CD4-positive, alpha-beta T cell treated with Interleukin-17A for 4 hours (primary cell): ENCODE measurements at regions not wholly inside any gene's neighbourhood (a gene's known extent, or its start where the extent isn't known, plus 50 kb on each side); places are given as distances from the start of the nearest gene placed in this dataset.
A peak's percentile ranks its signal among the peaks of the same experiment; 100 is the strongest.

Source experiments
- DNase-seq: peaks from one replicate; pipeline ENCODE4 v3.0.0-alpha.2; 2020; ENCODE audit warnings: mixed read lengths

DNA sequence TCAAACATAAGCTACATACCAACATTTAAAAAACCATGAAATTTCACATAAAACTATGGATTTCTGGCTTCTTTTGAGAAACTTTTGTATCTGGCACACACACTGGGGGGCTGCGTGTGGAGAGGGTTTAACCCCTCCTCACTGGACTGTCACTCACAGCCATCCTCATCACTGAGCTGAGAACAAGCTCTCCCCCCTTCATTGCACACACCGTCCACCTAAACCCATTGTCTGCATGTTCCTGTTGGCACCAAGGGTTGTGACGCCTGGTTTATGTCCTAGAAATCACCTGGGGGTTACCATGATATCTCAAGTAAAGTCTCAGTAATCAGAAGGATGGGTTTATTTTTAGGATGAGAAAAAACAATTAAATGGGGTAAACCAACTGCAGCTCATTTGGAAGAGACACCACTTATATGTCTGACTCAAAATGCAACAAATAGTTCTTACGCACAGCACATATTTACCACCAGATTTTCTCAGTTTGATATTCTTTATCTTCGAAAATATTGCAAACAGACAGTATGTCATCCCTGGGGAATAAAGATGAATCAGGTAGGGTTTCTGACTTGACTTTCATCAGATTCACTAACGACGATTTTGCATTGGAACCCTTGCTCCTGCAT is 218.5 kb upstream of the KLF6 start:
- no peak for DNase-seq

DNA sequence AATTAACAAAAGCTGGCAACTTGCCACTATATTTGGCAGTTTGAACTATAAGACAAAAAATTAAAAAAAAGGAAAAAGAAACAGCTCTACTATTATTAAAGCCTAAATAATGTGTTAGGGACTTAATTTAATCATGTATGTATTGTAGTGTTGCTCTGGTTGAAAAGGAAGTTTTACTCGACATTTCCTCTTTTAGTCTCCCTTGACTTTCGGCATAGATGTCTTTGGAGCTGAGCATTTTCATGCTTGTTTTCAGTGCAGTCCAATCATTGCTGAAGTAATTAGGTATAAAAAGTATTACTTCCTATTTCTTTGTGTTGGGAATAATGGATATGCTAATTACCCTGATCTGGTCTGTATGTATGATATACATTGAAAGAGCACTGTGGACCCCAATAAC is 216.8 kb upstream of the KLF6 start:
- DNase-seq: no peak

DNA sequence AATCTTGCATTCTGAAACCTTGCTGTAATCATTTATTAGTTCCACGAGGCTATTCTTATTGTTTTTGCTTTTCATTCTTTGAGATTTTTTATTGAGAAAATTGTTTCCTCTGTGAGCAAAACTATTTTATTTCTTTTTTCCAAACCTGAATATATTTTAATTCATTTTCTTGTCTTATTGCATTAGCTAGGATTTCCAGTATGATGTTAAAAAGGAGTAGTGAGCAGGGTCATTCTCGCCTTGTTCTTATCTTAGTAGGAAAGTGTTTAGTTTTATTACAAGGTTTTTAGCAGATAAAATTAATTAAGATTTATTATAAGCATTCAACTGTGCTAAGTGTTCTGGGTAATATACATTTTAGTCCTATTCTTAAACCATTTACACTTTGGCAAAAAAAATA is 214.6 kb upstream of the KLF6 start:
- no peak for DNase-seq

DNA sequence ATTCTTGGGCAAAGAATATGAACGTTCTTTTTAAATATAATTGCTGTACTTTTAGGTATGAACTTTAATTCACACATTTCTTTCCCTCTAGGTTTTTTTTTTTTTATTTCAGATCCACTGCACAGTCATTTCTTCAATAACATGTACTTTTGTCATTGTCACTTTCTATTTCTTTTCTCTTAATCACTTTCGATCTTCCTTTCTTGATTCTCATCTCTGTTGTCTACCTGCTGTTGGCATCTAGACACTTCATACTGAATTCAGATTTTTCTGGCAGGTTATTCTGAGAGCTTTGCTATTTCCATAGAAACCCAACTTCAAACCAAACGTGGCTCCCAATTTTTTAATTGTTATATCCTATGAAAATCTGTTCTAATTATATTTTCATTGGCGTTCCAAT is 211.7 kb upstream of the KLF6 start:
- no peak for DNase-seq

DNA sequence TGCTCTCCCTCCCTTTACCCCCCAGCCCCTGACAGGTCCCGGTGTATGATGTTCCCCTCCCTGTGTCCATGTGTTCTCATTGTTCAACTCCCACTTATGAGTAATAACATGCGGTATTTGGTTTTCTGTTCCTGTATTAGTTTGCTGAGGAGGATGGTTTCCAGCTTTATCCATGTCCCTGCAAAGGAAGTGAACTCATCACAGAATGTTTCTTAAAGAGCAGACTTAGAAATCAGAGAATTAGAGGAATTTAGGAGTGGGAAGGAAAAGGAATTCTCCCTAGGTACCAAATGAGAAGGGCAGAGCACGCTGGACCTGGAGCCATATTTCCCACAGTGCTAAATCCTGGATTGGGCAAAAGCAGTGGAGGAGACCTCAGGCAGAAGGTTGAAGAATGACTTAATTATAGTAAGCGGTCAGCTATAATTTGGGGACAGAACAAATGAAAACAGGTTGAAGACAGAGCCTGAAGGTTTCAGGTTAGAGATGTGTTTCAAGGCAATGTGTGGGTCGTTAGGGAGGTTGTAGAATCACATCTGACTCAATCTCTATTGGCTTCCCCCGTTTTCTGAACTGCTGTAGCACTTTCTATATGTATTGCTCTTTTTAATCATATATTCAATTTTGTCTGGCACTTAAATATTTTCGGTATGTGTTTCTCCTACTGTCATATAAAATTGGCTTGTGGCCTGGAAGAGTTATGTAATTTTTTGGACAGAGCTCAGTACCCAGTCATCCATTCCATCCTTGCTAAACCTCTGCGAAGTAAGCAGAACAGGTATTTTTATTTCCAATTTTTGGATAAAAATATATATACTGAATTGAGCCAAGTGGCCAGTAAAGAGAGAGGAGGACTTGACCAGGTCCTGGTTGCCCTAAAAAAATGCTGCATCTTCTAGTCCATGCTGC is 210.5 kb upstream of the KLF6 start:
- no peak for DNase-seq

DNA sequence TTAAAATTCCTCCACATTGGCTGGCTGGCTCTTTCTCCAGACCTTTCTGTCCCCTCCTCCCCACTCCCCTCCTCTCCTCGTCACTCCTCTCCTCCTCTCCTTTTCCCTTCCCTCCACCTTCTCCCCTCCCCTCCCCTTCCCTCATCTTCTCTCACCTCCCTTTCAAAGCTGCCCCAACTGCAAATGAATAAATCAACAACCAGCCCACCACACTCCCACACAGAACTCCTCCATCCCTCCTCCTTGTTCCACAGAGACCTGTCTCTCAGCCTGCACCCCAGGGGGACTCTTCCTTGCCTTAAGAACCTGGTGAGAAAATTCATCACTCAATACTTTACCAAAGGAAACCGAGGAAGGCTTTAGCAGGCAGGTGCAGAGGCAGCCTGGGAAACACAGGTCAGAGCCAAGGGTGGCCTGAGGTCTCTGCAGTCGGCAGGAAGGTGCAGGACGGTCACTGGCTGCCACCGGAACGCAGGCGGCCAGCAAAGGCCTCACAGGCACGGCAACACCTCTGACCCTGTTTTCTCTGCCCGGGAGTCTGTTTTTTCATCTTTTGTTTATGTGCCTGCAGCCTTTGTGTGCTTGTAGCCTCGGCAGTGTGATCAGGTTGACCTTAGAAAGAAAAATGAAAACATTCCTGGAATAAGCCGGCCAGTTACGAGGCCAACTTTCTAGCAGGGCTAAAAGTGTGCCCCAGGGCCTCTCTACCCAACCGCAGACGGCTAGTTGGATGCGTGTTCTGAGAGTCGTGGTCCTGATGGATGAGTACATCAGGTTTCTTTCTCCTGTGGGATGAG is 207.6 kb upstream of the KLF6 start:
- no peak for DNase-seq

DNA sequence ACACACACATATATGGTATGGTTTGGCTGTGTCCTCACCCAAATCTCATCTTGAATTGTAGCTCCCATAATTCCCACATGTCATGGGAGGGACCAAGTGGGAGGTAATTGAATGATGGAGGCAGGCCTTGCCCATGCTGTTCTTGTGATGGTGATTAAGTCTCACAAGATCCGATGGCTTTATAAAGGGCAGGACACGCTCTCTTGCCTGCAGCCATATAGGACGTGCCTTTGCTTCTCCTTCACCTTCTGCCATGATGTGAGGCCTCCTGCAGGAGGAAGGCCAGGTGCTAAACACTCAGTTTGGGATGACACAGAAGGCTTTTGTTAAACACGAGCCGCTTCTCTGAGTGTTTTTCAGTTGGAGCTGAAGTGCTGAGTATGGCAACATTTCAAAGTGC is 205.3 kb upstream of the KLF6 start:
- DNase-seq: no peak

DNA sequence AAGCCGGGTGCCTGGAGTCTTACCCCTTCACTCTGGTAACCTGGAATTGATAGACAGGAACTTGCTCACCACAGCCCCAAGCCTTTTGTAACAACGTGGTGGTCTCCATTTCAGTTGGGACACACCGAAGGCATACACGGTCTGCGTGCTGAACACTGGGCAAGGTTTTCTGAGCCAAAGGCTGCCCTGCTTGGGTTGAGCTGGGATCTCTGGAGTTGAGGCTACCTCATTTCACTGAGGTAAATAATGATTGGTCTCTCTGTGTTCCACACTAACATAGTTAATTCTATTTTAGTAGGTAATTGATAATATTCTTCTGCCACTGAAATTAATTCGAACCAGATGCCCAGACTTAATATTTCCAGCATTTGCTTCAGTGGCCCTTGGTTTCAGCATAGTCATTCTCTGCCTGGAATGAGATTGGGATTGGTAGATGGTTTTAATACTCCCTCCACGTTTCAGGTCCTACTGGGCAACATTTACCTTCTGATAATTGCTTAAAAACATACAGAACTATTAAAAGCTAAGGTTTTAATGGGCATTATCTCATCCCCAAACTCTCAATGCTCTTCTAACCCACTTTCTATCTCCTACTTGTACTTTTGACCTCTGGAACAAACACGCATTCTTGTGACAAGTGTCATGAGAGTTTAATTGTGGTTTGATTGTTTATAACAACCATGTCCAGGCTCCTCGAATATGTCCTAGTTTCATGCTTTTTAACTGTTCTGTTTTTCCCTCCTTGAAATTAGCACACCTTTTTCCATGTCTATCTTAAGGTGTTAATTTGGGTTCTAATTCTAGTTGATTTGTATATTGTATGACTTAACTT is 202.3 kb upstream of the KLF6 start:
- no peak for DNase-seq

DNA sequence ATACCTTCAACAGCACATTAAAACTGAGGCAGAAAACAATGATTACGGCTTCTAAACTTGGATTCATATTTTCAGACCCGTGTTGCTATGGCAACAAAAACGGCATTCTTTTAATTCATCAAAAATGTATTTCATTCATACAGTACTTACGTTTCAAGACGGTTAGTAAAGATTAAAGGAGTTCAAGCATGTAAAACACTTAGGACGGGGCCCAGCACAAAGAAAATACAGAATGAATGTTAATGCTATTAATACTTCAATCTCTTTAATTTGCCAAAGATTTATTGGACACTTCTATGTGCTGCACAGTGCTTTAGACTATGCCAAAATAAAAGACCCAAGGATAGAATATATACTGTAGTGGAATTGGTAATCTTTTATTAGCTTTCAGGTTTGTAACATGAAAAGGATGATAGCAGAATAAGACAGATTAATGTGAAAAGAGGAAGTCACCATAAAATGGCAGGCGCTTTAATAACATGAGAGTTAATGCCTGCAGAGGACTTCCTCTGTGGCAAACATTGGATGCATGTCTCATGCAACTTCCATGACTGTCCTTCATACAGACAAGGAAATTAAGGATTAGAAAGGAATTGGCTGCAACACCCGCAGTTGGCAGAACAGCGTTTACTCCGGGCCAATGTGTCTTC is 201.6 kb upstream of the KLF6 start:
- DNase-seq: no peak

DNA sequence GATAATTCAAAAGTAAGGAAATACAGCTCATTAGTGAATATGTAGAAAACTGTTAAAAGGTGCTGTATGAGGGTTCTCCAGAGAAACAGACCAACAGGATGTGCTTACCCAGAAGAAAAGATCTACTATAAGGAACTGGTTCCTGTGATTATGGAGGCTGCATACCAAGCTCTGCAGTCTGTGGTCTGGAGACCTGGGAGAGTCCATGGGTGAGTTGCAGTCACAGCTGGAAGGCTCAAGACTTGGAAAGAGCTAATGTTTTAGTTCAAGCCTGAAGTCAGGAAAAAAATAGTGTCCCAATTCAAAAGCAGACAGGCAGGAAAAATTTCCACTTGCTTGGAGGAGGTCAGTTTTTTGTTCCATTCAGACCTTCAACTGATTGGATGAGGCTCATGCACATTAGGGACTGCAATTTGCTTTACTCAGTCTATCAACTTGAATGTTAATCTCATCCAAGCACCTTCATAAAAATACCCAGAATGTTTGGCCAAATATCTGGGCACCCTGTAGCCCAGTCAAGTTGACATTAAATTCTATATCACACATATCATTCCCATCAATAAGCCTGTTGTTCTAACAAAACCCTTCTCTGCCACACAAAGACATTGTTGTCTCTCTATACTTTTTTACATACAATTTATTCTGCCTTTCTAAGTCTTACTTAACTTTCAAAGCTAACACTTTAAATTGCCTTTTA is 197.9 kb upstream of the KLF6 start:
- DNase-seq: no peak

DNA sequence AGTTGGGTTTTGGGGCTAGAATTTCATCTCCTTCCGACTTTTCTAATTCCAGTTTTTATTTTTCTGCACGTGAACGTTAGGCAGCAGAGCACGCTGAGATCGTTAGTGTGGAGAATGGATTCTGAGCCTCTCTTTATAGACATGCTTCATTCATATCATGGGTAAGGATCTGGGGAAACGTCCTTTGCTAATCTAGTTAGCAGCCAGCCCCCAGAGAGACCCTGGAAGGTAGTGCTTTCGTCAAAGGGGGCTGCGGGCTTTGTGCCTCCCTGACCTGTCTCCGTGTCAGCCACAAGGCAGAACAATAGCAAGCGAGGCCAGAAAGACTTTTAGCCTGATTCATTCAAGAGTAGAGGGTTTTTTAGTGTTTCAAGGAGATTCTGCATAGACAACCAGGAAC is 196.3 kb upstream of the KLF6 start:
- no peak for DNase-seq

DNA sequence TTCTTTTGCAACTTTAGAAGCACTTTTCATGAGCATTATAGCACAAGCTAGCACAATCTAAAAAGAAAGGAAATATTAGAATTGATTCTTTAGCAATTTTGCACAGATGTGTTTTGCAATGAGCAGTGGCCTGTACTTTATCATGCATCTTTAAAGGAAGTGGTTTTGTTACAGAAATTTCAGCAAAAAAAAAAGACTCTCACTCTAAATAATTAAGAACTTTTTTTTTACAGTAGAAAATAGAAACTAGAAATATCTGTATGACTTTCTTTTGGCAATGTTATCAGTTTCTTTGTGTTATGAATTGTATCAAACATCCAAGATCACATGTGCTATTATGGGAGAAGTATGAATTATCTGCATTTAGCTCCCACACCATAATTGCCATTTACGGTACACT is 195.7 kb upstream of the KLF6 start:
- no peak for DNase-seq

DNA sequence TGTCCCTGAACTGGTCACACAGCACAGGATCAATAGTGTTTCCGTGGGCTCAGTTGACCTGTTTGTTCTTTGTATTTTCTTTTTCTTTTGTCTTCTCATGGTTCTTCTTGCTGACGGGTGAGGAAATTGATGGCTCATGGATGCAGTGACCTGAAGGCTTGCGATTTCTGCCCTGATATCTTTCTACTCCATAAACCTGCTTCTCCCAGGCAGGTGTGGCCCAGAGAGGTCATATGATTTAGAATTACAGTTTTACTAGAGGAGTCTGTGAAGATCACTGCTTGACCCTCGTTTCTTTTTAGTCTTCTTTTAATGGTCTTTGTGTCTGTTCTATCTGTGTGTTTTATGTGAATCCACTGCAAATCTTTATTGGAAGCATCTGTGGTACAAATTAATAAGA is 195.1 kb upstream of the KLF6 start:
- DNase-seq: no peak

DNA sequence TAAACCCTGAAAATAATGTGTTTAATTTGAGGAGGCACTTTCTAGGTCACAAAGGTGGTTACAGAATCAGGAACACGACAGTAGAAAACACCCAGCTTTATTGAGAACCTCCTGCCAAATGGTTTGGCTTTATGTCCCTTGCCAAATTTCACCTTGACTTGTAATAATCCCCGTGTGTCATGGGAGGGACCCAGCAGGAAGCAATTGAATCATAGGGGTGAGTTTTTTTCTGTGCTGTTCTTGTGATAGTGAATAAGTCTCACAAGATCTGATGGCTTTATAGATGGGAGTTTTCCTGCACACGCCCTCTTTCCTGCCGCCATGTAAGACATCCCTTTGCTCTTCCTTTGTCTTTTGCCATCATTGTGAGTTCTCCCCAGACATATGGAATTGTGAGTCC is 193.8 kb upstream of the KLF6 start:
- peak; percentile 37 for DNase-seq

DNA sequence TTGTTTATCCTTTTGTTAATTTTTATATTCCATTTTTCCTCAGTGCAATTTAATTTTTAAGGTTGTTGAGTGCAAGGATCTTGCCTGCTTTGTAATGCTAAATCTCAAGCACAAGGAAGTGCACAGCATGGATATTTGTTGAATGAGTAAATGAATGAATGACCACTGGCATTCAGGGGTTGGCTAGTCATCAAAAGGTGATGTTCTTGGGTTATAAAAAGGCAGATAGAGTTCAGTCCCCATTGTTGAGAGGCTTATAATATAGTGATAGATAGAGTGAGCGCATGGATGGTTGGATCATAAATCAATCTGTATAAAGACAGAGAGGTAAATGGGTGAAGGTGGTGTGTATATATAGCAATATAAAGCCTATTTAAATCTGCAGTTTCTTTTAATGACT is 193.2 kb upstream of the KLF6 start:
- DNase-seq: no peak

DNA sequence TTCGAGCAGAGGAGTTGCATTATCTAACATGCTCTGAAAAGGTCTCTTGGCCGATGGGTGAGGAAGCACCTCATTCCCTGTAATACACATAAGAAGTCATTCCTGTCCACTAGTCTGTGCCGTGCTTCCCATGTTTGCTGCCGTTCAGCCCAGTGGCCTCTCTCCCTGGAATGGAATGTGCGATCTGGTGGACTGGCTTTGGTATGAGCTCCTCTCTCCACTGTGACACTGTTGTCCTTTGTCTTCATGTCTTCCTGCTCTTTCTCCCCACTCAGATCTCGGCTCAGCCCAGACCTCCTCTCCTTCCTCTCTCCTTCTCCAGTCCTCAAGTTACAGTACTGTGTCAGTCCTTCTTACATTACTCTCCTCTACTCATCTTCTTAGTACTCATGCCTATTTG is 192.8 kb upstream of the KLF6 start:
- no peak for DNase-seq

DNA sequence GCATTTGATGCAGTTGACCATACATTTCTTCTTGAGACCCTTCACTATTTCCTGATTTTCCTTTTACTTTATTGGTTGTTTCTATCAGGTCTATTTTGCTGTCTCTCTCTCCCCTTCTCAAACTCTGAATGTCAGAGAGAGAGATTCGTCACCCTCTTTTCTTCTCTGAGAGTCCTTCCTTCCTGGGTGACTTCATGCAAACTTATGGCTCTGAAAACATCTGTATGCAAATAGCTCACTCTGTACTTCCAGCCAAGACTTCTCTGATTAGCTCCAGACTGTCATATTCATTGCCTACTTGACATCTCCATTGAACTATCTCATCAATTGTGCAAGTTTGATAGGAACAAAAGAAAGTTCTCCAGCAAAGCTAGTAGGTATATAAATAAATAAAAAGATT is 191.7 kb upstream of the KLF6 start:
- no peak for DNase-seq

DNA sequence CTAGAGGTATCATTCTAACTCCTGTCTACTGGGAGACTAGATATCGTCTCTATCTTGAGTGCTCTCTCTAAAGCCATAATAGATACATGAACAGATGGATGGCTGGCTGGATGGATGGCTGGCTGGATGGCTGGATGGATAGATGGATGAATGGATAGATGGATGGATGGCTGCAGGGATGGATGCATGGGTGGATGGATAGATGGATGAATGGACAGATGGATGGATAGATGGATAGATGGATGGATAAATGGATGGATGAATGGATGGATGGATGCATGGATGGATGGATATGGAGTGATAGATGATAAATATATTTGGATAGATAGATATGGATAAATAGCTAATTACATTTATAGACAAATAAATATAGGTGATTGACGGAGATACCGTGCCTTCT is 191.2 kb upstream of the KLF6 start:
- DNase-seq: no peak

DNA sequence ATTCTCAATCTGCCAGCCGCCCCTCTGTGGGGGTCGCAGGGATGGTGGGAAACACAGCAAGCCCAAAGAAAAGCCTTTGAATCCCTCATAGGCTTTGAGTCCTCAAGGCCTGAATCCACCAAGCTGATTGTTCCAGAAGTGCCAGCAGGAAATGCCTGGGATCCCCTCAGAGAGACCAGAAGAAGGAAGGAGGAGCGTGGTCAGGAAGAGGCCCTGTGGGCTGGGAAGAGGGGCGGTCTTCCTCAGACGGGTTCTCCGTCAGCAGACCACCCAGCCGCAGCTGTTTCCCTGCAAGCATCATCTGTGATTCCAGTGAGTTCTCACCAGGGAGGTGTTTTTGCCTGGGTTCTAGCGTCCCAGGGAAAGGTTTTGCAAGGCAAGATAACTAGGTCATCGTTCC is 190.0 kb upstream of the KLF6 start:
- no peak for DNase-seq

DNA sequence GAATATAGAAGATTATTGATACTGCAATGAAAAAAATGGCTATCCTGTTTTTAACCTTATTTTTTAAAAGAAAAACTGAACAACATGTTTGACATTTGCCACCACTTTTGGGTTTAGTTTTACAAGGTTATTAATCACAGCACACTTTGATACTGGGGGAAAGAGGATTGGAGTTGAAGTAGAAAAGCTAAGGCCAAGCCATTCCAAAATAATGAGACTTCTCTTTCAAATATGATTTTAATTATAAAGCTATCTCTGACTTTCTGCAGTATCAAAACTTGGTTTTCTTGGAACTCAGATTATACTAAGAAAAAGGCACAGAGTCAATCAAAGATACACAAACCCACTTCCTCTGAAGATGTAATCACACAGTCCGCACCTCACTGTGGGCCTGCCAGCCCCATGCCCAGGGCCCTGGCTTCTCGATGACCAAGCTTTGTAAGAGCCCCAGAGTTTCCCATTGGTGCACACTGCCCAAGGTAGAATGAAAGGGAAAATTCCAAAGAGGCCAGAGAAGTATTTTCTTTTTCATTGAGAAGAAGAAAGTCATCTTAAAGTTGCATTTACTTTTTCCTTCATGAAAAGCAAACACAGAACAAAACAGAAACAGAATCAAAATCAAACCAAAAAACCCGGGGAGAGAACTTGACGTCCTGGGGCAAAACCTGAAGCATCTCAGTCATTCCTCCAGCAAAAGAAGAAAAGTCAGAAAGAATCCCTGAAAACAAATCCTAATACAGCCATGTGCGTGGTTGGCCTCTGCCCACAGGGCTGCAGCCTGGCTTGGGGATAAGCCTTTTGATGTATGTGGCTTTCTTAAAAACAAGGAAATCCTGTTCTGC is 187.7 kb upstream of the KLF6 start:
- DNase-seq: peak; percentile 56

DNA sequence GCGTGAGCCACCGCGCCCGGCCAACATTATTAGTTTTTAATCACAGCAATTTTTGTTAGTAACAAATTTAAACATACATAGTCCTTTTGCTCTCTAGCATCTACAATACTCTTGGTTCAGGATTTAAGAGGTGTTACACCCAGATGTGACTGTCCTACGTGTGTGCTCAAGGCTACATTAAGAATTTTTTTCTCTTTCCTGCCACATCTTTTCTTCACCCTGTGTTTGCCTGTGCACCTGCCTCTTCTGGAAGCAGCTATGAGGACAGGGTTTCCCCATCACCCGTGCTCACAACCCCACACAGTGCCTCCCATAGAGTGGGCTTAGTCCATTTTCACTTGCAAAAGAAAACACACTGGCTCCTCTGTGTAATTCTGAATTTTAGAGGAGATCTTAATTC is 186.7 kb upstream of the KLF6 start:
- peak; percentile 26 for DNase-seq
